ENCODE measurements at regions not wholly inside any gene's neighbourhood (a gene's known extent, or its start where the extent isn't known, plus 50 kb on each side); places are given as distances from the start of the nearest gene placed in this dataset.

DNA sequence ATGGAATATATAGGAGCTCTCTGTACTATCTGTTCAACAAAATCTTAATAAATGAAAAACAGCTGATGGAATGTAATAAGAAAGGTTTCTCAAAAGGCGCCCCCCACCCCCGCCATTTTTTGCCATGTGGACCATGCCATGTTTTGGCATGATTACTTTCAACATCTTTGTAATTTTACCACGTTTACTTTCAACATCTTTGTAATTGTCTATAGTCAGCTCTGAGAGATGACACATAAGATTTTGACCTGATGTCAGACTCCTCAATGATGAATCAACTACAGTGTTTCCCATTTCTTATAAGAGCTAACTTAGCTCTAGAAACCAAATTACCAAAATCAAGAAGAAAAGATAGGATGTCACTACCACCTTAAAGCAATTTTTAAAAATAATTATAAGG, 144.9 kb upstream of the AHR start:
- H3K36me3 ChIP-seq: no peaks in the 10 kb centered on the region
- H3K27me3 ChIP-seq: no peaks in the 10 kb centered on the region
- DNase-seq (no peak), ATAC-seq (no peak)
- H3K4me1 ChIP-seq: no peaks in the 10 kb centered on the region
- intact Hi-C loops (cut with DNase I): no loop called here
- no peak overlapping the region for H3K27ac ChIP-seq
- TF ChIP-seq, protein P1, sequence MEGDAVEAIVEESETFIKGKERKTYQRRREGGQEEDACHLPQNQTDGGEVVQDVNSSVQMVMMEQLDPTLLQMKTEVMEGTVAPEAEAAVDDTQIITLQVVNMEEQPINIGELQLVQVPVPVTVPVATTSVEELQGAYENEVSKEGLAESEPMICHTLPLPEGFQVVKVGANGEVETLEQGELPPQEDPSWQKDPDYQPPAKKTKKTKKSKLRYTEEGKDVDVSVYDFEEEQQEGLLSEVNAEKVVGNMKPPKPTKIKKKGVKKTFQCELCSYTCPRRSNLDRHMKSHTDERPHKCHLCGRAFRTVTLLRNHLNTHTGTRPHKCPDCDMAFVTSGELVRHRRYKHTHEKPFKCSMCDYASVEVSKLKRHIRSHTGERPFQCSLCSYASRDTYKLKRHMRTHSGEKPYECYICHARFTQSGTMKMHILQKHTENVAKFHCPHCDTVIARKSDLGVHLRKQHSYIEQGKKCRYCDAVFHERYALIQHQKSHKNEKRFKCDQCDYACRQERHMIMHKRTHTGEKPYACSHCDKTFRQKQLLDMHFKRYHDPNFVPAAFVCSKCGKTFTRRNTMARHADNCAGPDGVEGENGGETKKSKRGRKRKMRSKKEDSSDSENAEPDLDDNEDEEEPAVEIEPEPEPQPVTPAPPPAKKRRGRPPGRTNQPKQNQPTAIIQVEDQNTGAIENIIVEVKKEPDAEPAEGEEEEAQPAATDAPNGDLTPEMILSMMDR (IDR thresholded peaks at IDR 0.05): no peak
- H3K9me3 ChIP-seq: no peaks in the 10 kb centered on the region
- no peak overlapping the region for H3K4me3 ChIP-seq

DNA sequence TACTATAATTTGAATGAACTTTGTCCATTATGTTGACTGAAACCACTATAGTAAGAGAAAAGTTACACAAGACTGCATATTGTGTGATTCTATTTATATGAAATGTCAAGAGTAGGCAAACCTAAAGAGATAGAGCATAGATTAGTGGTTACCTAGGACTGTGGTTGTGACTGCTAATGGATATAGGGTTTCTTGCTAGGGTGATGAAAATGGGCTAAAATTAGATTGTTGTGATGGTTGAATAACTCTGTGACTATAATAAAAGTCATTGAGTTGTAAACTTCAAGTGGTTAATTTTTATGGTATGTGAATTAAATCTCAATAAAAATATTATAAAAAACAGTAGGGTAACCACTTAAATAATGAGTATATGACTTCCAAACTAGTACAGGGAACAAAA, 142.9 kb upstream of the AHR start:
- H3K9me3 ChIP-seq: no peaks in the 10 kb centered on the region
- H3K4me1 ChIP-seq: no peaks in the 10 kb centered on the region
- H3K4me3 ChIP-seq: no peak overlapping the region
- ATAC-seq (no peak), DNase-seq (no peak)
- no peaks in the 10 kb centered on the region for H3K27me3 ChIP-seq
- TF ChIP-seq, protein P1 (IDR thresholded peaks at IDR 0.05): no peak
- intact Hi-C loops (cut with DNase I): no loop called here
- H3K36me3 ChIP-seq: no peaks in the 10 kb centered on the region
- H3K27ac ChIP-seq: no peak overlapping the region

DNA sequence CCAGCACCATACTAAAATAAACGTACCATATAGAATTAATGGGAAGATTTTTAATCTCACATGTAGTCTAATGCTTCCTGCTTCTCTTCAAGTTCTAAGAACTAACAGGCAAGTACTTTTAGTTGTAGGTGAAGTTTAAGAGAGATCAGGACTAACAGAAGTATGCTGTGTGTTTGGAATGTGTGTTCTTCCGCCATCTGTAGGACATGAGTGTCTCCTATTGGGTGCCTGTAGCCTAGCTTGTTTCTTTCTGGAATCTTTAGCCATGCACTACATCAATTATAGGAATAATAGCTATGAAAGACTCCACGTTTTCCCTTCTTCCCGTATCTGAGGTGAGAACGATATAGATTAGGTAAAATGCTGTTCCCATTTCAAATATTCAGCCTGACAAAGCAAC, 140.2 kb upstream of the AHR start:
- no peaks in the 10 kb centered on the region for H3K9me3 ChIP-seq
- H3K36me3 ChIP-seq: no peaks in the 10 kb centered on the region
- no peaks in the 10 kb centered on the region for H3K4me1 ChIP-seq
- DNase-seq: no peak
- no peak for ATAC-seq
- H3K27ac ChIP-seq: no peak overlapping the region
- intact Hi-C loops (cut with DNase I): no loop called here
- H3K27me3 ChIP-seq: no peaks in the 10 kb centered on the region
- no peak overlapping the region for H3K4me3 ChIP-seq
- TF ChIP-seq, protein P1 (IDR thresholded peaks at IDR 0.05): no peak

DNA sequence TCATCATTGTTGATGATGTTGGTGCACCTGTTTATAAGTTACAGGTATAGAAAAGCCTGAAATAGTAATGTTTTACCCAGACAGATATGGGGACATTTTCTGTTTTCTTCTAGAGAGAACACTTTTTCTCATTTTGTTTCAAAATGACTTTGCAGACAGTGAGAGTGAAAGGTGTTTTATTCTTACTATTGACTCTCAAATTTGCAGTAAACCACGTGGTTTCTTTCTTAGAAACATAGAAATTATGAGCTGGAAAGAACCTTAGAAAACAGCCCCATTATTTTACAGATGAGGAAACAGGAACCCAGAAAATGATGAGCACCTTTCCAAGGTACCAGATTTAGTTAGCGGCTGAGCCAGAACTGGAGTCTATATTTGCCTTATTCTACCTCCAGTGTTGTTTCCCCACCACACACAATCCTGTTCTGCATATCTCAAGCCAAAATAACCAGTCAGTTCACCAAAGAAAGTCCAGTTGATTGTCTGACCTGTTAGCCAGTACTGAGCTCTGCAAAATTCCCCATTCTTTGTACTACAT, 138.9 kb upstream of the AHR start:
- TF ChIP-seq, protein P1 (IDR thresholded peaks at IDR 0.05): no peak
- H3K27ac ChIP-seq: no peak overlapping the region
- H3K27me3 ChIP-seq: no peaks in the 10 kb centered on the region
- H3K4me3 ChIP-seq: no peak overlapping the region
- H3K9me3 ChIP-seq: no peaks in the 10 kb centered on the region
- H3K36me3 ChIP-seq: no peaks in the 10 kb centered on the region
- no peak for ATAC-seq
- no peaks in the 10 kb centered on the region for H3K4me1 ChIP-seq
- intact Hi-C loops (cut with DNase I): no loop called here
- DNase-seq: no peak

DNA sequence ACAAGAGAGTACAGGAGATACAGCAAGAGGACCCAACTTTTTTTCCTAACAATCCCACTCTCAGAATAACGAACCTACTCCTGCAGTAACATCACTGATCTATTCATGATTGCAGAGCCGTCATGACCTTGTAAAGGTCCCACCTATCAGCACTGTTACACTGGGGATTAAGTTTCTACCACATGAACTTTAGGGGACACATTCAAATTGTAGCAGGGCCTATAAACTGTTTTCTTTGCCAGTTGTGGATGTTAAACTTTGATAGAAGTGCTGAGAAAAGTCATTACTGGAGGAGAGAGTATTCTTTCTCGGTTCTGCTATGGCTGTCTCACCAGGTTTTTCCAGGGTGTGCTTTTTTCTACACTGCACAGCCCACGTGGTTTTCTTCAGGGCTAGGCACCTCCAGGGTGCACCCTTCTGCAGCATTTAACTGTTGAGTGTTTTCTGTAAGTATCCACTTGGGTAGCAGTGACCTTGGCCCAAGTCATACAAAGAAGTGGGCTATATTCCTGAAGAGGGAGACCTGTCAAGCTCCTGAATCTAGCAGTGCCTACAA, 131.6 kb upstream of the AHR start:
- TF ChIP-seq, protein P1 (IDR thresholded peaks at IDR 0.05): no peak
- intact Hi-C loops (cut with DNase I): no loop called here
- H3K27me3 ChIP-seq: no peaks in the 10 kb centered on the region

DNA sequence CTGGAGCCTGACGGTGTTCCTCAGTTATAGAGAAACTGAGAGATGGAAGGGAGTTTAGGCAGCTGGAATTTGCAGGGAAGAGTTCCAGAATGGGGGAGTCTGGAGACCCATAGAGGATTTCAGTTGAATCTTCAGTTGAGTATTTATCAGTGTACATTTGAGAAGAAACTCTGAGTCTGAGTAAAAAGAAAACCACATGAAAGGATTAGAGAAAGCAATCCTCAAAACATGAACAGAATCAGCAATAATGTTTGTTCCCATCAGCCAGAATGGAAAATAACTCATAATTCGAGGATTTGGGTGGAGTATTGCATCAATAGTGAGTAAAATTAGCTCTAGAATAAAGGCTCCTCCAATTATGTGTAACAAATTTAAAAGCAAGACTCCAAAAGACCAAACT, 130.0 kb upstream of the AHR start:
- ATAC-seq: no peak

More for the DNA sequence above, 131.6 kb upstream of the AHR start:
- H3K36me3 ChIP-seq: no peaks in the 10 kb centered on the region
- no peaks in the 10 kb centered on the region for H3K4me1 ChIP-seq
- DNase-seq (no peak), ATAC-seq (peak; percentile 39)
- H3K4me3 ChIP-seq: no peak overlapping the region
- no peaks in the 10 kb centered on the region for H3K9me3 ChIP-seq
- no peak overlapping the region for H3K27ac ChIP-seq

More for the DNA sequence above, 130.0 kb upstream of the AHR start:
- DNase-seq: no peak
- Histone ChIP-seq H3K9me3 (no peaks in the 10 kb centered on the region), H3K4me1 (no peaks in the 10 kb centered on the region), H3K27ac (no peak overlapping the region), H3K27me3 (no peaks in the 10 kb centered on the region), H3K36me3 (no peaks in the 10 kb centered on the region), H3K4me3 (no peak overlapping the region)
- TF ChIP-seq, protein P1 (IDR thresholded peaks at IDR 0.05): no peak
- intact Hi-C loops (cut with DNase I): no loop called here
